HG03103 (cell line): ENCODE measurements at regions not wholly inside any gene's neighbourhood (a gene's known extent, or its start where the extent isn't known, plus 50 kb on each side); places are given as distances from the start of the nearest gene placed in this dataset.

ENCODE experiments used
- ATAC-seq: cut with Tn5 transposase; IDR thresholded peaks from one replicate; pipeline ENCODE4 v1.9.1; 2021; ENCODE audit warnings: low read depth; ENCODE audit not compliant: unreplicated experiment

DNA sequence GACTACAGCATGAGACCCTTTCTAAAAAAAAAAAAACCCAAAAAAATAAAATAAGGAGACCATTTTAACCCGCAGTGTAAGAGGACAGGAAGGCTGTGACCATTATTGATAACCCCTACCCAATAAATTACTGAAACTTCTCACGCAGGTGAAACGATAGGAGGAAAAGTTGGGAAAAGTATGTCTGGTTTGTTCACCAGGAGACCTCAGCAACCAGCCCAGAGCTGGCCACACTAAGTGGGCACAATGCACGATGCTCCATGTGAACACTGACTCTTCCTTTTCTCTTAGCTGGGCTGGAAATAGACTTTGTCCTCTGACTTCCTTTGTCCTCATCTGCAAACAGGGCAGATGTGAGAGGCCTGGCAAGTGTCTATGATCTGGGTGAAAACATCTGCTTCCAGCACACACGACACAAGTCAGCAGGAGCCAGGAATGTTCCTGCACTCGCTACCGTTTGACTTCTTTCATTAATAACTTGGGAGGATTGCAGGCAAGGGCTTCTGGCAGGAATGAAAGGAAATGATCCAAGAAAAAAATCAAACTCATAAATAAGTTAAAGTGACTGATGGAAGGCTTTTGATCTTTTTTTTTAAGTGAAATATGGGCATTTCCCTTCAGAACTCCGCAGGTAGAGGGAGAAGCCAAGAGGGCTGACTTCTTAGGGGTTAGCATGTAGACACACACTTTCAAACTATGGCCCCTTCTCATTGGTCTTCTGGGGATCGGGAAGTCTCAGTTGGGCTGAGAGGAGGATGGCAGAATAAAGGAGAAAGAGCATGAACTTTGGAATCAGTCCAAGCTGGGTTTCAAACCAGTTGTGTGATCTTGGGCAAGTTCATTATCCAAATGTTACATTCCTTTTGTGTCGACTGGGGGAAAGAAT lies 137.4 kb upstream of the MYCN start:
- ATAC-seq = no peak

- no peak for ATAC-seq
Observed at GRCh38 chr2:15803543-15804245, 136.7 kb upstream of the MYCN start.

DNA sequence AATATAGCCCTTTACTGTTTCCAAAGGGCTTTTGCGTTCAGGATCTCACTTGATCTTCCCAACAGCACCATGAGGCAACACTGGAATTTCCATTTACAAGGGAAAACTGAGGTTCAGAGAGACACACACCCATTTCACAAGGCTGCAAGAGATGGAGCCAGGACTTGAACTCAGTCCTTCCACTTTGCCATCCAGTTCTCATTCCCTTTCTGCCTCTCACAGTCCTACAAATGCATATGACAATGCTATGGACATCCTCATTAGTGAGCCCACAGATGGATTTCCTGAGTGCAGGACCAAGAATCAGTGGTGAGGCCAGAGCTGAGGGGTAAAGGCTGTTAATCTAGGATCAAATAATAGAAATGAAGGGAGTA lies 136.1 kb upstream of the MYCN start:
- ATAC-seq = no peak

- no peak for ATAC-seq
Observed at GRCh38 chr2:15804691-15805090, 135.7 kb upstream of the MYCN start.

GRCh38 chr2:15805206-15805605 lies 135.1 kb upstream of the MYCN start:
- ATAC-seq = no peak

DNA sequence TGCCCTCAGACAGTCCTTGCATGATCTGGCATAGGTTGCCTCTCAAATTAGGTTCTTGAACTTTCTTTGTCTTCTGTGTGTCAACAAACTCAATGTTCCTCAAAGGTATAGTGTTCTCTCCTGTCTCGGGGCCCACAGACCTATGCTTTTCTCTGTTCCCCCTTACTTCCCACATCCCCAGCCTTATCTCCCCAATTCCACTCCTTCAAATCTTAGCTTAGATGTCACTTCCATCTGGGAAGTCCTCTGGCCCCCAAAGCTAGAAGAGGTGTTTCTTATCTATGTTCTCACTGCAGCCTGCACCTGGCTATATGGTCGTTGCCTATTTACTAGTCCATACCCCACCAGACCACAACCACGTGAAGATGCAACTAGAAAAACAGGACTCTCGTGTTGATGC lies 134.6 kb upstream of the MYCN start:
- ATAC-seq = no peak

- ATAC-seq = no peak
Observed at GRCh38 chr2:15806801-15807417, 133.4 kb upstream of the MYCN start.

GRCh38 chr2:15807418-15808203 lies 132.7 kb upstream of the MYCN start:
- no peak for ATAC-seq

GRCh38 chr2:15808204-15808910 lies 132.0 kb upstream of the MYCN start:
- ATAC-seq = no peak

DNA sequence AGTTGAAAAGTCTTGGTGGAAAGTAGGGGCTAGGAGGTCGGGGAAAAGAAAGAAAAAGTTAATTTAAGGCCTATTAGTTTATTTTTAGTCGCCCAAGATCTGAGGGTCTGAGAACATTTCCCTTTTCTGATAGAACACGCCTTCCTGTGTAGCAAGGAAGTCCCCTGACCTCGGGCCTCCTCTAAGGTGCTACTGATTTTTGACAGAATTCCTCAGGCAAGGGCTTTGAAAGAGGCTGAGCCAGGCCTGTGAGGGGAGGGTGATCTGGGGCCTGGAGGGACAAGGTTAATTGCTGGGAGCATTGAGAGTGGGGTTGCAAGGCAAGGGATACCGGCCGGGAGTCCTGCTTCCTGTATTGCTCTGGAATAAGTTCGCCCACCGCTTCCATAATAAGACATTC lies 131.4 kb upstream of the MYCN start:
- ATAC-seq = no peak

- no peak for ATAC-seq
Observed at GRCh38 chr2:15809404-15809803, 130.9 kb upstream of the MYCN start.

GRCh38 chr2:15810477-15811150 lies 129.7 kb upstream of the MYCN start:
- ATAC-seq = no peak

DNA sequence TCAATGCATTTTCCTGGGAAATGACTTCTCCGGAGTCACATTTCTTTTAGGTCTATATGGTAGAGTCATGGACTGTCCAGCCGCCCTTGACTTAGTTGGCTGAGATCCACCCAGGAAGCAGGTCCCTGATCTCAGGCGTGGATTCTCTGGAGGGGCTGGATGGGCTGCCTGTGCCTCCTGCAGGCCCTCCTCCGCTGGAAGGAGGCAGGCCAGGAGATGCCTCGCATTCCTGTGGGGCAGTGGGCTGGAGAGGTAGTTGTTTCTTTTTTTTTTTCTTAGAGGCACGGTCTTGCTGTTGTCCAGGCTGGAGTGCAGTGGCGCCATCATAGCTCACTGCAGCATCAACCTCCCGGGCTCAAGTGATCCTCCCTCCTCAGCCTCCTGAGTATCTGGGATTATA lies 129.0 kb upstream of the MYCN start:
- no peak for ATAC-seq

DNA sequence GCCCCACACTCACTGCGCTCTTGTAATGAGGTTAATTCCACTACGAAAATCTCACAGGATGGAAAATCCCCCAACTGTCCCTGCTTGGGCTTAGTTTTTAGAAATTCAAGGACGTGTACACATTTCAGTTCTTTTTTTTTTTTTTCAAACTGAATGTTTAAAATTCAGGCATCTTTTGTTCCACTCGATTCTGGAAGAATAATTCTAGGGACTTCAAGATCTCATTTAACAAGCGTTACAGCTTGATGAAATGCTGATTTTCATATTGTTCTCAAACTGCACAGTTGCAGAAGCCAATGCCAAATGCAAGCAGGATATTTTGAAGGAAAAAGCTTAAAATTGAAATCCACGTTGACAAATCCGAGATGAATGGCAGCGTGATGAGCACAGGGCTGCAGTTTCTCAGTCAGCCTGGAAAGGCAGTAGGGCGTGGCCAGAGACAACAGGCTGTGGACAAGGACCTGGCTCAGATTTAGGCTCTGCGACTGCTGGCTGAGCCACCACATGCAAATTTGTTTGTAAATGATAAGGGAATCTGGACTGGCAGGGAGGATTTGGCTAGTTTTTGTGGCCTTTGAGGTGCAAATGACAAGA lies 128.1 kb upstream of the MYCN start:
- no peak for ATAC-seq

- ATAC-seq = no peak
Observed at GRCh38 chr2:15813481-15814266, 126.7 kb upstream of the MYCN start.

DNA sequence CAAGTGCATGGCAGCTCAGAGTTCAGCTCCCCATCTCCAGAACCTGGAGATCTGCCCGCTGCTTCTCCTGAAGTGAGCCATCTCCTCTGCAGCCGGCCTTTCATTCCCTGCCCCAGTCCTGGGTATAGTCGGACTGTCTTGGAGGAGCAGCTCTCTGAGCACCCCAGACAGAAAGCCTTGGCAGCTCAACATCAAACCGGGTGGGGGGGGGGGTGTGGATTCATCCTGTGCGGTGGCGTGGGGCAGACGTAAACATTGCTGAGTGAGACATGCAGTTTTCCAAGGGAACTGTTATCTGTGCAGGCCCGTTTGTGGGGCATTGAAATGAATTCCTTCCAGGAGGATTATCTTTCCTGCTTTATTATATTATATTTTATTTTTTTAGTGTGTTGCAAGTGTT lies 125.9 kb upstream of the MYCN start:
- no peak for ATAC-seq

DNA sequence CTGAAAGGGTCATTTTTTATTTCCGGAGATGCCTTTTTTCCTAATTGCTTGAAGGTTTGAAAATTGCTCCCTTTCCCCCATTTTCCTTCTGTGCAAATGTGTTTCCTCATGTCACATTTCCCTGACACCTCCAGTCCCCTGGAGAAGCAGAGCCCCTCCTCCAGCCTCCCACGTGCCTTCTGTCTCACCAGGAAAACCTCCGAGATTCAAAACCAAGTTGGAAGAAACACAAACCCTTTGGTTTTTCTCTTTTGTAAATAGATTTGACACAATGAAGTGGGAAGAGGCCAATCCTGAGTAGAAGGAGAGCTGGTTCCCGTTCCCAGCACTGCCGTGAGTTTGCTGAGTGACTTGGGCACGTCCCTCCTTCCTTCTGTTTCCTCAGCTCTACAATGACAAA lies 125.4 kb upstream of the MYCN start:
- ATAC-seq = no peak

- ATAC-seq = no peak
Observed at GRCh38 chr2:15816226-15816625, 124.1 kb upstream of the MYCN start.
